Keratinocyte (primary cell): ENCODE measurements at regions not wholly inside any gene's neighbourhood (a gene's known extent, or its start where the extent isn't known, plus 50 kb on each side); places are given as distances from the start of the nearest gene placed in this dataset.

Experiments used
- CTCF ChIP-seq, 3 experiments: IDR thresholded peaks in 1 of 3; conservative IDR thresholded peaks in 1 of 3; optimal IDR thresholded peaks in 1 of 3; 2 replicates in 2 of 3; 3 replicates in 1 of 3; pipeline versions ENCODE3 to v1.5.1; 2011; ENCODE audit warnings: low read length in 3 of 3, mild to moderate bottlenecking in 3 of 3, moderate library complexity in 2 of 3, control low read depth in 1 of 3, inconsistent platforms in 1 of 3; ENCODE audit not compliant: insufficient read depth in 2 of 3; ENCODE audit errors: extremely low read depth in 1 of 3
- EZH2 ChIP-seq: IDR thresholded peaks from one replicate; pipeline ENCODE4 v1.6.1; 2012; ENCODE audit warnings: inconsistent platforms, mild to moderate bottlenecking, low read length, moderate library complexity

GRCh38 chr4:181951265-181951664 is 291.9 kb upstream of the TENM3 start:
- TF ChIP-seq EZH2 (no peak), CTCF (optimal IDR thresholded peaks at IDR 0.05 in 1 of 3, IDR thresholded peaks at IDR 0.05 in 1 of 3, conservative IDR thresholded peaks at IDR 0.05 in 1 of 3; ENCODE audit: extremely low read depth in 1 of 3, insufficient read depth in 2 of 3, low read length in 3 of 3) (no peak)
